ENCODE measurements at regions not wholly inside any gene's neighbourhood (a gene's known extent, or its start where the extent isn't known, plus 50 kb on each side); places are given as distances from the start of the nearest gene placed in this dataset.

DNA sequence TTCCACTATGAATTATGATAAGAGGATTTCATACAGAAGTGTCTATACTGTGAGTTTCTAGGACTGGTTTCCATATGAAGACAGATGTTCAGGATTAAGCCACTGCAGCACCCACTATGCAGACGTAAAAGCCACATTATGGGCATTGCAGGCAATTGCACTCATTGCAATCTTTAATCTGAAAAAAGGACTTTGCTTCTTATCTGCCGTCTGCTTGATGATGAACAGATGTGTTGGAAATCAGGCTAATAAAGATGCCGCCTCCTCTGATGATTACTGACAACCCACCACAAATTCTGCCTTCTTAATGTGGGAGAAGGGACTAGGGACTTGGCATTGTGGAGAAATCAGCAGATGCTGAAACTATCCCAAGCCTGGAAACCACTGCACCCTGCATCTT, 276.9 kb downstream of the IRF8 start:
- DNase-seq (ENCODE audit: extremely low spot score, insufficient read length, low read depth) (no peak), FAIRE-seq (no peak)

DNA sequence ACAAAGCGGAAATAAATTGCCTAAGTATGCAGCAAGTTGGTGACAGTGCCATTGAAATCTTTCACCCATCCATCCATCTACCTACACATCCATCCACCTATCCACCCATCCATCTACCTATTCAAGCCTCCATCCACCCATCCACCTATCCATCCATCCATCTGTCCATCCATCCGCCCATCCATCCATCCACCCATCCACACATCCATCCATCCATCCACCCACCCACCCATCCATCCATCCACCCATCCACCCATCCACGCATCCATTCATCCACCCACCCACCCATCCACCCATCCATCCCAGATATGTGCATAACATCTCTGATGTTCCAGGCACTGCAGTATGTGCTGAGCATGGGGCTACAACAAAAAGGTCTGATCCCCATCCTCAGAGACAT, 277.5 kb downstream of the IRF8 start:
- no peak for FAIRE-seq
- DNase-seq (ENCODE audit: extremely low spot score, insufficient read length, low read depth), result no peak

DNA sequence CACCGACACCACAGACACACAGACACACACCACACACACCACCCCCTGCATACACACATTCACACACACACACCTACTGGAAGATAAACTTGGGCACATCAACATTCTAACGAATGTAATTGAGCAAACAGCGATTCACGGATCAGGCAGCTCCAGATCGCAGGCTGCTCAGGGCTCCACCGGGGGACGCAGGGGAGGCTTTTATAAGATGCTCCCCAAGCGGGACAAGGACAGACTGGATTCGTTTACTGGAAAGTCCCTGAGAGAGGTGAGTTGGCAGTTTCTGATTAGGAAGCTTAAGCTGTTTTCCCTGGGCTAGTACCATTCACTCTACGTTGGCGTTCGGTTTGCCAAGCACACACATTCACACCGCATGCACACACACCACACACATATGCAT, 281.3 kb downstream of the IRF8 start:
- FAIRE-seq, result no peak
- no peak for DNase-seq (ENCODE audit: extremely low spot score, insufficient read length, low read depth)

DNA sequence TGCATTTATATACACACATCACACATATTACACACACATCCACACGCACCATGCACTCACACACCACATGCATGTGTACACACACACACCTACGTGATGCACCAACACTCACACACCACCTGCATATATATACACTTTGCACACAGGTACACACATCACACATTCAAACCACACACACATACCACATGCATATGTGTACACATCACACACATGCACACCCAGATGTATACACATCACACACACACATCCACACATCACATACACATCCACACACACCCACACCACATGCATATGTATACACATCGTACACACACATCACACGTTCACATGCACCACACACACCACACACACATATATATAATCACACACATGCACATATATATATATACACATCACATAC, 281.8 kb downstream of the IRF8 start:
- DNase-seq (ENCODE audit: extremely low spot score, insufficient read length, low read depth), result no peak
- FAIRE-seq, result no peak

DNA sequence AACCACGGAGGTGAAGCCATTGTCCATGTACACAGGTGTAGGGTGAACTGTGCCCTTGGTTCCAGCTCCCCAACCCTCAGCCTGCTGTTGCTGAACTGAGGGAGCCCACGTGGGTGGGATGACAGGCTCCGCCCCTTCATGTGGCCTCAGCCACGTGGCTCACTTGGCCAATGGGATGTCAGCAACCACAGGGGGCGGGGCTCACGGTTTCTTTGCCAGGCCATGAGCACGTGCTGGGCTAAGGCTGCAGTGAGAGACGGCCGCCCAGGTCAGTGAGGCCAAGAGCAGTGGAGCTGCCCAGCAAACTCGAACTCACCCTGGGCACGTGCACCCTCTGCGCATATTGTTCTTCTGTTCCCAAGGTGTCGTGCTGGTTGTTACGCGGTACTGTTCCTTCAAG, 282.6 kb downstream of the IRF8 start:
- no peak for DNase-seq (ENCODE audit: extremely low spot score, insufficient read length, low read depth)
- no peak for FAIRE-seq

DNA sequence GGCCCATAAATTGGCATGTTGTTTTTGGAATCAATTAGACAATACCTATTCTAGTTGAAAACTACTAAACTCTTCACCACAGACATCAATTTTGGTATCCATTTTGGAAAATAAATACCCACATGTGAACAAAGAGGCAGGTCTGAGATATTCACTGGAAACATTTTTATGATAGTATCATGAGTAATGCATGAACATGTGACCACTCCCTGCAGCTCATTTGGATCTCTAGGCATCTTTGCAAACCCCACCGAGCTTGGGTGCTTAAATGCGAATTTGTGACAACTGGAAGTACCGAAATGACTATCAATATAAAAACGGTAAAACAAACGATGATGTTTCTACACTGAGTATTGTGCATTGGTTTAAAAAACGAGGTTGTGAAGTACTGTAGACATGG, 285.2 kb downstream of the IRF8 start:
- no peak for FAIRE-seq

DNA sequence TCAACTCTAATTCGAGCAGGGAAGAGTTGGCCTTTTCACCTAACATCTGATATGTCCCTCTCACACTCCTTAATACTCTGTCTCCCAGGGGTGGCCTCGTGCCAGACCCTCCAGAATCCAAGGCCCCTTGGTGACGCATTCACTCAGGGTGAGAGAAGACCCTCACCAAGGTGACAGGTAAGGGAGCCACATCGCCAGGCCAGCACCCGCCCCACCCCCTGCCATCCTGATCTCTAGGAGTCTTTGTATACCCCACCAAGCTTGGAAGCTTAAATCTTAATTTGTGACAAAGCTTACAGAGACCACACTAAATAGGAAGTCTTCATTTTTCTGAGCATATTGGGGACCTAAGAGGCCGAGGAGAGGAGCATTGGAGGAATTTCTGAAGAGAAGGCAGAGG, 286.1 kb downstream of the IRF8 start:
- DNase-seq (ENCODE audit: extremely low spot score, insufficient read length, low read depth) (no peak), FAIRE-seq (no peak)

More for the DNA sequence above, 285.2 kb downstream of the IRF8 start:
- DNase-seq (ENCODE audit: extremely low spot score, insufficient read length, low read depth), result no peak

DNA sequence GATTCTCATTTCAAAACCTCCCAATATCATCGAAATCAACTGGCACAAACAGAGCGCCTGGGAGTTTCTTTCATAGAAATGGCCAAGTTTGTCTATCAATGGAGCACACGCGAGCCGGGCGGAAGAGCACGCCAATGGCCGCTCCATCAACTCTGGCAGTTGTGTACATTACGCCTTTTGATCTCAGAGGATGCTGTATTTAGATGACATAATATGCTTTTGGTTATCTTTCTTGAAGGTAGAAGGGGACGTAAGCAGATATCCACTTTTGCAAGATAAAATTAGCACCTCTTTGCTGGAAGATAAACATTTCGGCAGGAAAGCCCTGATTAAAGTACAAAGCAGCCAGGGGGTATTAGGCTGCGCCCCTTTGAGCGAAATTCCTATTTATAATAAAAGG, 287.4 kb downstream of the IRF8 start:
- FAIRE-seq (no peak), DNase-seq (ENCODE audit: extremely low spot score, insufficient read length, low read depth) (no peak)

DNA sequence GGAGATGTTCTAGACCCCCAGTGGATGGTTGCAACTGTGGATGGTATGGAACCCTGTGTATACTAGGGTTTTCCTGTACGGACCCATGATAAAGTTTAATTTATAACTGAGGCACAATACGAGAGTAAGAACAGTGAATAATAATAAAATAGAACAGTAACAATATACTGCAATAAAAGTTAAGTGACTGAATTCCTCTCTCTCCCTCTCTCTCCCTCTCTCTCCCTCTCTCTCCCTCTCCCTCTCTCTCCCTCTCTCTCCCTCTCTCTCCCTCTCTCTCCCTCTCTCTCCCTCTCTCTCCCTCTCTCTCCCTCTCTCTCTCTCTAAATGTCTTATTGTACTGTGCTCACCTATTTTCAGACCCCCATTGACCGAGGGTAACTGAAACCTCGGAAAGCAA, 291.0 kb downstream of the IRF8 start:
- no peak for FAIRE-seq
- DNase-seq (ENCODE audit: extremely low spot score, insufficient read length, low read depth), result no peak

DNA sequence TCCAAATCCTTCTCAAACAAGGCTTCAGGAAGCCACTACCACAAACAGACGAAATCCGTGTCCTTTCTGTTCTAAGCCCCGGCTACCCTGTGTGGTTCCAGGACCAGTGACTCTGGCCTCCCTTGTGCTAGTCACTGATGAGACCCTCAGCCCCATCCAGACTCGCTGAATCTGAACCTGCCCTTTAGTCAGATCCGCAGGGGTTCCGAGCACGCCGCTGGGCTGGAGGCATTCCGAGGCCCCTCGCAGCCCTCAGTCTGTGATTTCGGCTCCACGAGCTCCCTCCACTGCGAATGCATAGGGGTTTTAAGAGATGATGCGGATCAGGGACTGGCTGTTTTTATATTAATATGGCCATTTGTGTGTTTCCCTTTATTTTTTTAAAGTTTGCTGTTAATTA, 292.7 kb downstream of the IRF8 start:
- FAIRE-seq (no peak), DNase-seq (ENCODE audit: extremely low spot score, insufficient read length, low read depth) (no peak)

DNA sequence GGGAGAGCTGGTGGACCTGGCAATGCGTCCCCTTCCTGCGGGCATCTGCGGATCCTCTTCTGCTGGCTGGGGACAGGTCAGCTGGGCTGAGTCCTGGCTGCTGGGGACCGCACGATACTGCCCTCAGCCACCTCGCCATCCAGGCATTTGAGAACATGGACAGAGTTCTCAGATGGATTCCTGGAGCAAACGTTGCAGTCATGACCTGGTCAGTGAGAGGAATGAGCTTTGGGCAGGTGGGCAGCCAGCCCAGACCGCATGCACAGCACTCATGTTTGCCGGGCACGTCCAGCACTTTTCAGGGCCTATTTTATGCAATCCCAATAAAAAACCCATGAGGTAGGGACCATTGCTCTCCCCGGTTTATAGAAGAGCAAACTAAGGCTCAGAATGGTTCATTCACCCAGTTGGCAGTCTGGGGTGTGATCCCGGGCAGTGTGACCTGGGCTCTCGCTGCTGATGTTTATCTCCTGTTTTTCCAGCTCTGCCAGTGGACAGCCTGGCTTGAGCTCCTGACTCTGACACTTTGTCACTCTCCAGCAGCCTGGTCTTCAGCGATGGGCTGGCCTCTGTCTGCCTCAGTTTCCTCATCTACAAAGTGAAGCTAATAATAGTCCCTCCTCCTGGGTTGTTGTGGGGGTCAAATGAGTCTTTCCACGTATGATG, 294.7 kb downstream of the IRF8 start:
- FAIRE-seq, result no peak
- no peak for DNase-seq (ENCODE audit: extremely low spot score, insufficient read length, low read depth)

DNA sequence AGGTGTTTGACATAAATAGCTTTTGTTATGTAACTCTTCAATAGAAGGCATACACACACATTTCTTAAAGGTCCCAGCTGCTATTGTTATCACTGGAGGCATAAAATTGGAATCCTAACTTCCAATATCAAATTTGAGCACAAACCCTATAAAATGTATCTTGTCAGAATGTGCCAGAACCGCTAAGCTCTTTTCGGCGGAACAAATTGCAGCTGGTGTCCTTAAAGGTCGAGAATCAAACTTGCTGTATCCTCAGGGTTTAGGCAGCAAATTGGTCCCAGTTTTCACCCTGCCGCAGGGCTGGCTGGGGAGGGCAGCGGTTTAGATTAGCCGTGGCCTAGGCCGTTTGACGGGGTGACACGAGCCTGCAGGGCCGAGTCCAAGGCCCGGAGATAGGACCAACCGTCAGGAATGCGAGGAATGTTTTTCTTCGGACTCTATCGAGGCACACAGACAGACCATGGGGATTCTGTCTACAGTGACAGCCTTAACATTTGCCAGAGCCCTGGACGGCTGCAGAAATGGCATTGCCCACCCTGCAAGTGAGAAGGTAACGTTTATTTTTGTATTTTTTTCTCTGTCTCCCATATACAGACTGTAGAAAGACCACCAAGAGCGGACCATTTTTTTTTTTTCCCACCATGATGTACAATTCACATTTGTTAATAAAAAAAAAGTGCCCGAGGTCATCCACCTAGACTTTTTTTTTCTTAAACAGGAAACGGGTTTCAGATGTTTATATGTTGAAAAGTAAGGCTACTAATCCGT, 297.1 kb downstream of the IRF8 start:
- no peak for DNase-seq (ENCODE audit: extremely low spot score, insufficient read length, low read depth)
- no peak for FAIRE-seq

DNA sequence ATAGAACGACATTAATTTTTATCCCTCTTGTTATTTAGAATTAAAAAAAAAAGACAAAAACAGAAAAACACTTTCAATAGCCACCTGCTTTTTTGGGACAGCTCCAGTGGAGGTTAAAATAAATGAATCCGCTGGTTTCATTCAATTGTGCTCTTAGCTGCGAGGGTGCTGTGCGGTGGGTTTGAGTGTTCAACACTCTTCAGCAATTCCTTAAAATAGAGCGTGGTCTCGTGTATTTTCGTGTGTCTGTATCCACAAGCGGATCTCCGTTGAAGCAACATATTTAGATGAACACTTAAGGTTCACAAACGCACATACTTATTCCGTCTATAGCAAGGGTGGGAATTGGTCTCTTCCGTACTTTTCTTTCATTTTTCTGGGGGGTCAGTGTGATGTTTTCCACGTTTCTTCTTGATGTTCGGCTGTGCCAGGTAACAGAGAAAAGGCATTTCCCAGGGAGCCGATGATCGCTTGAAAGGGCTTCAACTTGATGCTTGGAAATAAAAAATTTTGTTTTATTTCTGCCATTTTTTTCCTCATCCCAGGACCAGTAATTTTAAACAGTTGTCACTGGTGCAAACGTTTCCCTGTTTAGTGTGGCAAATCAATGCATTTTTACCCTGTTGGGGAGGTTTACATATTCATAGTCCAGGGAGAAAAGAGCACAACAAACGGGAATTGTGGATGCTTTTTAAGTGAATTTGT, 297.9 kb downstream of the IRF8 start:
- no peak for FAIRE-seq
- no peak for DNase-seq (ENCODE audit: extremely low spot score, insufficient read length, low read depth)

DNA sequence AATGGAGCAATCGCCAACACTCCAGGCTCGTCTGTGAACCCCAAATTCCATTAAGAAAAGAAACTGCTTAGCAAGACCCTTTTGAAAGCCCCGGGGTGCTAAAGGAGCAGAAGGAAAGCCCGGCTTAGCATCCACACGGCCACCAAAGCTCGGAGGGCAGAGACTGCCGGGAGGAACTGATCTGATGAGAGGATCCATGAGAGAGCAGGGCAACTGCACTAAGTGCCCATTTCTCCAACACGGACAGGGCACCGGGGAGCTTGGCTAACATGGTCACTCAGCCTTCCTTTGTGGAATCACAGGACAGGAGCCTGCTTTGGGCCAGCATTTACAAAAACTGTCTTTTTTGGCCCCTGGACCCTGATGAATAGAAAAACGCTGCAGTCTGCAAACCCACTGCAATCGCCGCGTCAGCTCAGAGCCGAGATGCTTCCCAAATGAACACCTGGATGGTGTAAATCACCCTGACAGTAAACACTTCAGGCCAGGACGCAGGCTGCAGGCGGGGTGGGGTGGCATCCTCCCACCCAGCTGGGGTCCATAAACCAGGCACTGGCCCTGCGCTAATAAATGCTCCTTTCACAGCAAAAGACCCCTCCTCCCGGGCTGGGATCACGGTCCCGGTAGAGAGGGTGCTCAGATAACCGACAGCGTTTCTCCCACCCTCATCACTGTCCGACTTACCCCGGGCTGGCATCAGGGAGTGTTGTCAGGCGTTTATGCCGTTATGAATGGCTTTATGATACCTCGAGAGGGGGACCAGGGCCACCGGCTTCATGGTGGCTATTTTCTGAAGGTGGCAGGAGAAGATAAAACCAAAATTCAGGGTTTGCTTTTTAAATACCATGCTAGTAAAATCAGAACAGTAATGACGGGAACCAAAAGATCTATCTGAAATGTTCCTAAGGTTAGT, 299.5 kb downstream of the IRF8 start:
- FAIRE-seq (no peak), DNase-seq (ENCODE audit: extremely low spot score, insufficient read length, low read depth) (no peak)

DNA sequence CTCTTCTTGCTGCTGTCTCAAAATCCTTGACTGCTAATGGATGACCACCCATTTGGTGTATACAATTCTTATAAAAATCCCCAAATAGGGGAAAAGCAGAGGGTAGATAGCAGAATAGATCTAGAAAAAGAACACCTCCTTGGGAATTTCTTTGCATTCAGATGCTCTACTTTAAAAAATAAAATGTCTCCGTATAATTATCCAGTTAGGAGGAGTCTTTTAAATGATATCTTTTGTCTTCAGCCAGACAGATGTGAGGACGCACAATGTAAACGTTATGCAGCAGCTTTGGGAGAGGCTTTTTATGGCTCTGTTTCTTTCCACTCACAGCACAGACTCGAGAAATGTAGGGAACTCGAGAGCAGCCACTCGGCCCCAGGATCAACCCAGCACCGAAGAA, 300.2 kb downstream of the IRF8 start:
- DNase-seq (ENCODE audit: extremely low spot score, insufficient read length, low read depth) (no peak), FAIRE-seq (no peak)

DNA sequence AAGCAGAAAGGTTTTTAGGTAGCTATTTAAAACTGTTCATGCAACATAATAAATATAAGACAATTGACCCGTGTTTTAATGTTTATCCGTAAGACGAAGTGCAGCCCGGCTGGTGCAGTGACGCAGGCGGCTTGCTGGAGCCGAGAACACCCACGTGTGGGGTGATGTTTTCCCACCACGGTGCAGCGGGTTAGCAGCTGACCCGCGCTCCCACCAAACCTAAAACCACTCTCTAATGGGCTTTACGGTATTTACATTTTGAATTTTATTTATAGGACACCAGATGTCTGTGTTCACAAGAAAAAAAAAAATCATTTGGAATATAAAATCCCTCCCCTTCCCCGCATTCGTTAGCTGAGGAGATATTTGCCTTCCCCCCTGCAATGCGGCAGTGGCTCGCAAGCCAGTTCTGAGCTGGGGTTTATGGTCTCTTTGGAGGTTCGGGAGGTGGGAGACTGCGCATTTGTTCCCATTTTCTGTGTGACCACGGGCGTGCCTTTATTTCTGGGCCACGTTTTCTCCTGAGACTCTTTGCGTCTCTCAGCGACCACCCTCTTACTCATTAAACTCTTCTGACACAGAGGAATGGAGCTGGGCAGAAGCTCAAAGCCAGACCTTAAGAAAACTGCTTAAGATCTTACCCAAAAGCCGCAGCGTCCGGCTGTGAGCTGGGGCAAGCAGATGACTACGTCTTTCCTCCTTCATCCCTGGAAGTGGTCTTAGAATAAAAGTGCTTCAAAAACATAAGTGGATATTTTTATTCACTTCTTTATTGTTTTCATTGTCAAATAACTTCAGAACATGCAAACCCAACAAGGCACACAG, 301.1 kb downstream of the IRF8 start:
- FAIRE-seq, result no peak
- no peak for DNase-seq (ENCODE audit: extremely low spot score, insufficient read length, low read depth)

DNA sequence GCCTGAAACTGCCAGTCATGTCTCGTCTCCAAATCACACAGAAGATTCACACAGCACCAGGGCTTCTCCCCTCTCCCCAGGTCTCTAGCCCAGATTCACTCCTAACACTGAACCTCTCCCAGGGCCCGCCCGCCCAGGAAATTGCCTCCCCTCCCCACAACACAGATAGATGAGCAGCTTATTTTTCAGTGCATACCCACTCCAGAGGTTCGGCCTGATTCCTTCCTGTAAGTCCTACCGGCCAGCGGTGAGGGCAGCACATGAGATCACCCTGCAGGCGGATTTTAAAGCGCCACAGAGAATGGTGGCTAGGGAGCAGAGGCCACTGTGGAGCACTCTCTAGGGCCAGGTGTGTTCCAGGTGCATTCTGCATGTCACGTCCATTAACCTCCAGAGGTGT, 301.8 kb downstream of the IRF8 start:
- DNase-seq (ENCODE audit: extremely low spot score, insufficient read length, low read depth) (no peak), FAIRE-seq (no peak)

DNA sequence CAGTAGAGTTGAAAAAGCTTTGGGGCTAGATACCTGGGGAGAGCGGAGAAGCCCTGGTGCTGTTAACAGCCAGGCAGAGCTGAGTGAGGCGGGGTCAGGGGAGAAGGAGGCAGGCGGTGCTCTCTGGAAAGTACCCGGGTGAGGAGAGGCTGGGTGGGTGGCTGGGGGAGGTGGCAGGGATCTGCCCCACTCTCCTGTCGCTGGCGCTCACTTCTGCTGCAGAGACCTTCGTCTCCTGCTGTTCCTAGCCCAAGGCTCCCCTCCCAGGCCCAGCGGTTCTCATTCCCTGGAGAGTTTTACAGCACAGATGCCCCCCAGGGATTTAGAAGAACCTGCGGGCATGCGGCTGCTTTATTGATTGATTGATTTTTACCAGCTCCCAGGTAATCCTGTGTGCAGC, 302.8 kb downstream of the IRF8 start:
- no peak for FAIRE-seq
- no peak for DNase-seq (ENCODE audit: extremely low spot score, insufficient read length, low read depth)

DNA sequence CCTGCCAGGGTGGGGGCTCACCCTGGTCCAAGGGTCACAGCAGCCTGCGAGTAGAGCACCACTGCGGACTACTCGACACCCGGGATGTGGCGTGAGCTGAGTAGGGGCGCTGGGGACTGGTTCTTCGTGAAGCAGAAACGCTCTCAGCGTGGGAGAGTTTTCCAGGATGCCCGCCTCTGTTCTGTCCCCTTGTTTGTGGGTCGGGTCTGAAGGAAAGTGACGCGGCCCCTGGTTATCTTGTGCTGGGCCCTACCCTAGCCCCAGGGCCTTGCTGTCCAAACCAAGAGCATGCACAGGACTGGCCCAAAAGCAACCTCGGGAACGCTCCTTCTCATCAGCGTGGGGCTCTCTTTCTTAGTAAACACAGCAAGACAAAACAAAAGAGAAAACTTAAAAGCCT, 303.3 kb downstream of the IRF8 start:
- DNase-seq (ENCODE audit: extremely low spot score, insufficient read length, low read depth) (no peak), FAIRE-seq (no peak)
